WTC11 (cell line): ENCODE measurements at regions not wholly inside any gene's neighbourhood (a gene's known extent, or its start where the extent isn't known, plus 50 kb on each side); places are given as distances from the start of the nearest gene placed in this dataset.

Experiments
- CTCF ChIP-seq: fragments of 200-600 bp; IDR thresholded peaks from 2 replicates; pipeline ENCODE4 v1.8.0; 2022; ENCODE audit warnings: antibody characterized with exemption
- EMX1 ChIP-seq: fragments of 250-450 bp; sonication (Bioruptor Pico); IDR thresholded peaks from 2 replicates; pipeline ENCODE4 v1.8.0; 2021; ENCODE audit warnings: mild to moderate bottlenecking
- MLX ChIP-seq: sonication (generic); formaldehyde crosslinking; IDR thresholded peaks from 2 replicates; pipeline ENCODE4 v1.8.1; 2023; ENCODE audit warnings: mild to moderate bottlenecking, missing genetic modification reagents, moderate library complexity
- ZNF121 ChIP-seq: sonication (generic); formaldehyde crosslinking; IDR thresholded peaks from 2 replicates; pipeline ENCODE4 v1.8.0; 2023; ENCODE audit warnings: missing genetic modification reagents

- TF ChIP-seq CTCF (no peak), EMX1 (CRISPR knock-in tag) (no peak), MLX (CRISPR knock-in tag) (no peak), ZNF121 (no peak)
These were observed 173.6 kb upstream of the MAP3K1 start for GRCh38 chr5:56641635-56642260.
